Osteocyte (in vitro differentiated cells): ENCODE measurements at regions not wholly inside any gene's neighbourhood (a gene's known extent, or its start where the extent isn't known, plus 50 kb on each side); places are given as distances from the start of the nearest gene placed in this dataset.
"Not testable (repeated sequence)": the region's sequence is repeated elsewhere in the genome, so short reads cannot be mapped to it uniquely, and the experiment has no call there.

Source experiments
- DNase-seq: peaks from one replicate; pipeline ENCODE4 v3.0.0; 2021; ENCODE audit warnings: mixed read lengths; ENCODE audit not compliant: unreplicated experiment; ENCODE audit errors: extremely low spot score
- H3K27ac Mint-ChIP-seq: one replicate; pipeline ENCODE4 v1.8.0; 2021; ENCODE audit warnings: mild to moderate bottlenecking, mixed read lengths; ENCODE audit not compliant: unreplicated experiment
- H3K27me3 Mint-ChIP-seq: one replicate; pipeline ENCODE4 v1.8.0; 2021; ENCODE audit warnings: mixed read lengths; ENCODE audit not compliant: unreplicated experiment
- H3K36me3 Mint-ChIP-seq: one replicate; pipeline ENCODE4 v1.8.0; 2021; ENCODE audit warnings: mixed read lengths; ENCODE audit not compliant: unreplicated experiment
- H3K4me1 Mint-ChIP-seq: one replicate; pipeline ENCODE4 v1.8.0; 2021; ENCODE audit warnings: mixed read lengths; ENCODE audit not compliant: unreplicated experiment
- H3K4me3 Mint-ChIP-seq: one replicate; pipeline ENCODE4 v1.8.0; 2021; ENCODE audit warnings: mild to moderate bottlenecking, moderate library complexity, mixed read lengths; ENCODE audit not compliant: unreplicated experiment
- H3K9me3 Mint-ChIP-seq: one replicate; pipeline ENCODE4 v1.8.0; 2021; ENCODE audit warnings: mixed read lengths; ENCODE audit not compliant: unreplicated experiment
- CTCF ChIP-seq: fragments of 200-600 bp; sonication (generic); IDR thresholded peaks from 2 replicates; pipeline ENCODE4 v1.5.0; 2021; ENCODE audit warnings: antibody characterized with exemption, mild to moderate bottlenecking, moderate library complexity

- no peaks in the 10 kb centered on the region for H3K9me3 Mint-ChIP-seq
- DNase-seq = no peak
- no peaks in the 10 kb centered on the region for H3K36me3 Mint-ChIP-seq
- no peak overlapping the region for H3K4me3 Mint-ChIP-seq
- H3K4me1 Mint-ChIP-seq = no peaks in the 10 kb centered on the region
- peaks cover 8% of the 10 kb centered on the region for H3K27me3 Mint-ChIP-seq
- no peak overlapping the region for H3K27ac Mint-ChIP-seq
- TF ChIP-seq CTCF = no peak
Measured at GRCh38 chr12:87596134-87596533, 433.1 kb downstream of the C12orf50 start.

- no peak for TF ChIP-seq CTCF
- H3K4me3 Mint-ChIP-seq = no peak overlapping the region
- H3K4me1 Mint-ChIP-seq = no peaks in the 10 kb centered on the region
- no peak for DNase-seq
- no peaks in the 10 kb centered on the region for H3K36me3 Mint-ChIP-seq
- H3K27ac Mint-ChIP-seq = no peak overlapping the region
- H3K9me3 Mint-ChIP-seq = no peaks in the 10 kb centered on the region
- peaks cover 2% of the 10 kb centered on the region for H3K27me3 Mint-ChIP-seq
Measured at GRCh38 chr12:87585882-87586557, 443.2 kb downstream of the C12orf50 start.

- not testable (repeated sequence) for H3K4me1 Mint-ChIP-seq, H3K4me3 Mint-ChIP-seq, H3K27ac Mint-ChIP-seq, DNase-seq, H3K27me3 Mint-ChIP-seq, H3K36me3 Mint-ChIP-seq
- H3K9me3 Mint-ChIP-seq = peaks cover 14% of the 10 kb centered on the region
Measured at GRCh38 chr12:87579091-87579490, 450.1 kb downstream of the C12orf50 start.

- Mint-ChIP-seq H3K27me3 (peaks cover 7% of the 10 kb centered on the region), H3K27ac (no peak overlapping the region), H3K36me3 (no peaks in the 10 kb centered on the region), H3K4me1 (peaks cover 4% of the 10 kb centered on the region), H3K9me3 (peaks cover 14% of the 10 kb centered on the region), H3K4me3 (no peak overlapping the region)
- no peak for DNase-seq
- no peak for TF ChIP-seq CTCF
Measured at GRCh38 chr12:87575906-87576305, 453.3 kb downstream of the C12orf50 start.

GRCh38 chr12:87566918-87567317 is 462.3 kb downstream of the C12orf50 start:
- H3K27me3 Mint-ChIP-seq, H3K9me3 Mint-ChIP-seq: not testable (repeated sequence)

GRCh38 chr12:87556985-87557384 is 472.2 kb downstream of the C12orf50 start:
- Mint-ChIP-seq H3K27me3 (peaks cover 4% of the 10 kb centered on the region), H3K4me1 (peaks cover 3% of the 10 kb centered on the region), H3K4me3 (no peak overlapping the region), H3K9me3 (peaks cover 5% of the 10 kb centered on the region), H3K27ac (no peak overlapping the region), H3K36me3 (no peaks in the 10 kb centered on the region)
- no peak for DNase-seq
- no peak for TF ChIP-seq CTCF

More at GRCh38 chr12:87566918-87567317, 462.3 kb downstream of the C12orf50 start:
- not testable (repeated sequence) for H3K4me1 Mint-ChIP-seq, H3K27ac Mint-ChIP-seq, DNase-seq, H3K4me3 Mint-ChIP-seq, H3K36me3 Mint-ChIP-seq

GRCh38 chr12:87531213-87531612 is 498.0 kb downstream of the C12orf50 start:
- not testable (repeated sequence) for H3K4me3 Mint-ChIP-seq, H3K9me3 Mint-ChIP-seq, H3K27ac Mint-ChIP-seq, H3K36me3 Mint-ChIP-seq, H3K4me1 Mint-ChIP-seq, DNase-seq
- peaks cover 13% of the 10 kb centered on the region for H3K27me3 Mint-ChIP-seq
